ENCODE measurements at regions not wholly inside any gene's neighbourhood (a gene's known extent, or its start where the extent isn't known, plus 50 kb on each side); places are given as distances from the start of the nearest gene placed in this dataset.

GRCh38 chr9:95731876-95732275, 143.6 kb upstream of the ERCC6L2 start:
- TF ChIP-seq, protein P1, sequence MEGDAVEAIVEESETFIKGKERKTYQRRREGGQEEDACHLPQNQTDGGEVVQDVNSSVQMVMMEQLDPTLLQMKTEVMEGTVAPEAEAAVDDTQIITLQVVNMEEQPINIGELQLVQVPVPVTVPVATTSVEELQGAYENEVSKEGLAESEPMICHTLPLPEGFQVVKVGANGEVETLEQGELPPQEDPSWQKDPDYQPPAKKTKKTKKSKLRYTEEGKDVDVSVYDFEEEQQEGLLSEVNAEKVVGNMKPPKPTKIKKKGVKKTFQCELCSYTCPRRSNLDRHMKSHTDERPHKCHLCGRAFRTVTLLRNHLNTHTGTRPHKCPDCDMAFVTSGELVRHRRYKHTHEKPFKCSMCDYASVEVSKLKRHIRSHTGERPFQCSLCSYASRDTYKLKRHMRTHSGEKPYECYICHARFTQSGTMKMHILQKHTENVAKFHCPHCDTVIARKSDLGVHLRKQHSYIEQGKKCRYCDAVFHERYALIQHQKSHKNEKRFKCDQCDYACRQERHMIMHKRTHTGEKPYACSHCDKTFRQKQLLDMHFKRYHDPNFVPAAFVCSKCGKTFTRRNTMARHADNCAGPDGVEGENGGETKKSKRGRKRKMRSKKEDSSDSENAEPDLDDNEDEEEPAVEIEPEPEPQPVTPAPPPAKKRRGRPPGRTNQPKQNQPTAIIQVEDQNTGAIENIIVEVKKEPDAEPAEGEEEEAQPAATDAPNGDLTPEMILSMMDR (IDR thresholded peaks at IDR 0.05): no peak
- no peak for TF ChIP-seq EP300 (IDR thresholded peaks at IDR 0.05)
